Fibroblast of the aortic adventitia (primary cell): ENCODE measurements at regions not wholly inside any gene's neighbourhood (a gene's known extent, or its start where the extent isn't known, plus 50 kb on each side); places are given as distances from the start of the nearest gene placed in this dataset.

Experiments
- DNase-seq: peaks from one replicate; pipeline ENCODE4 v3.0.0-alpha.2; 2010; ENCODE audit warnings: low read depth
- H3K4me3 ChIP-seq: 2 replicates; pipeline ENCODE4 v1.5.1; 2011; ENCODE audit warnings: low read depth, mild to moderate bottlenecking, control low read depth, low read length, moderate library complexity
- CTCF ChIP-seq: IDR thresholded peaks from 2 replicates; pipeline ENCODE4 v1.5.1; 2011; ENCODE audit warnings: mild to moderate bottlenecking, low read length, control low read depth, inconsistent platforms; ENCODE audit not compliant: insufficient read depth

- TF ChIP-seq CTCF: no peak
- no peak for DNase-seq
- H3K4me3 ChIP-seq: no peak overlapping the region
These were observed 213.3 kb upstream of the SGK1 start for GRCh38 chr6:134531188-134531551.

GRCh38 chr6:134529921-134530320, 212.0 kb upstream of the SGK1 start:
- TF ChIP-seq CTCF: no peak
- H3K4me3 ChIP-seq: no peak overlapping the region
- no peak for DNase-seq

- no peak overlapping the region for H3K4me3 ChIP-seq
- no peak for DNase-seq
- no peak for TF ChIP-seq CTCF
These were observed 211.4 kb upstream of the SGK1 start for GRCh38 chr6:134529305-134529704.

- TF ChIP-seq CTCF: no peak
- DNase-seq: no peak
- H3K4me3 ChIP-seq: no peak overlapping the region
These were observed 209.3 kb upstream of the SGK1 start for GRCh38 chr6:134527108-134527787.

- no peak for TF ChIP-seq CTCF
- H3K4me3 ChIP-seq: no peak overlapping the region
- no peak for DNase-seq
These were observed 207.4 kb upstream of the SGK1 start for GRCh38 chr6:134525190-134525868.

GRCh38 chr6:134523903-134524650, 206.2 kb upstream of the SGK1 start:
- TF ChIP-seq CTCF: no peak
- DNase-seq: no peak
- H3K4me3 ChIP-seq: no peak overlapping the region
